HEK293 (cell line): ENCODE measurements at regions not wholly inside any gene's neighbourhood (a gene's known extent, or its start where the extent isn't known, plus 50 kb on each side); places are given as distances from the start of the nearest gene placed in this dataset.

Experiments used
- PRDM6 ChIP-seq: fragments of 450-650 bp; formaldehyde crosslinking; IDR thresholded peaks from 2 replicates; pipeline ENCODE4 v1.5.1; 2017; ENCODE audit warnings: missing biosample characterization, missing genetic modification characterization
- TCF7L2 ChIP-seq: IDR thresholded peaks from 2 replicates; pipeline ENCODE4 v1.6.1; 2011; ENCODE audit warnings: low read depth, mild to moderate bottlenecking, inconsistent platforms, low read length, moderate library complexity, borderline replicate concordance
- ZBTB10 ChIP-seq: fragments of 450-650 bp; formaldehyde crosslinking; IDR thresholded peaks from 2 replicates; pipeline ENCODE4 v1.5.1; 2016; ENCODE audit warnings: missing biosample characterization, missing genetic modification characterization
- ZBTB21 ChIP-seq: fragments of 450-650 bp; formaldehyde crosslinking; IDR thresholded peaks from 2 replicates; pipeline ENCODE4 v1.5.1; 2017; ENCODE audit warnings: missing biosample characterization, missing genetic modification characterization
- ZNF23 ChIP-seq: fragments of 450-650 bp; formaldehyde crosslinking; IDR thresholded peaks from 2 replicates; pipeline ENCODE4 v1.5.1; 2016; ENCODE audit warnings: missing biosample characterization, missing genetic modification characterization, borderline replicate concordance
- ZNF266 ChIP-seq: fragments of 450-650 bp; formaldehyde crosslinking; IDR thresholded peaks from 2 replicates; pipeline ENCODE4 v1.5.1; 2016; ENCODE audit warnings: missing biosample characterization, missing genetic modification characterization, low read depth
- ZNF423 ChIP-seq: fragments of 450-650 bp; formaldehyde crosslinking; IDR thresholded peaks from 2 replicates; pipeline ENCODE4 v1.5.1; 2016; ENCODE audit warnings: missing biosample characterization, missing genetic modification characterization
- ZNF610 ChIP-seq: fragments of 450-650 bp; formaldehyde crosslinking; IDR thresholded peaks from 2 replicates; pipeline ENCODE4 v1.5.1; 2016; ENCODE audit warnings: missing biosample characterization, missing genetic modification characterization, borderline replicate concordance
- ZNF658 ChIP-seq: fragments of 450-650 bp; formaldehyde crosslinking; IDR thresholded peaks from 2 replicates; pipeline ENCODE4; 2016; ENCODE audit warnings: missing biosample characterization, missing genetic modification characterization
- ZSCAN23 ChIP-seq: fragments of 450-650 bp; formaldehyde crosslinking; IDR thresholded peaks from 2 replicates; pipeline ENCODE4 v1.5.1; 2016; ENCODE audit warnings: missing biosample characterization, missing genetic modification characterization
- TF ChIP-seq, protein P1 (sequence below): fragments of 450-650 bp; formaldehyde crosslinking; IDR thresholded peaks from 2 replicates; pipeline ENCODE4 v1.5.1; 2016; ENCODE audit warnings: missing biosample characterization, missing genetic modification characterization
- TF ChIP-seq, protein P2 (sequence below): fragments of 450-650 bp; formaldehyde crosslinking; IDR thresholded peaks from 2 replicates; pipeline ENCODE4 v1.5.1; 2016; ENCODE audit warnings: missing biosample characterization, missing genetic modification characterization, borderline replicate concordance

DNA sequence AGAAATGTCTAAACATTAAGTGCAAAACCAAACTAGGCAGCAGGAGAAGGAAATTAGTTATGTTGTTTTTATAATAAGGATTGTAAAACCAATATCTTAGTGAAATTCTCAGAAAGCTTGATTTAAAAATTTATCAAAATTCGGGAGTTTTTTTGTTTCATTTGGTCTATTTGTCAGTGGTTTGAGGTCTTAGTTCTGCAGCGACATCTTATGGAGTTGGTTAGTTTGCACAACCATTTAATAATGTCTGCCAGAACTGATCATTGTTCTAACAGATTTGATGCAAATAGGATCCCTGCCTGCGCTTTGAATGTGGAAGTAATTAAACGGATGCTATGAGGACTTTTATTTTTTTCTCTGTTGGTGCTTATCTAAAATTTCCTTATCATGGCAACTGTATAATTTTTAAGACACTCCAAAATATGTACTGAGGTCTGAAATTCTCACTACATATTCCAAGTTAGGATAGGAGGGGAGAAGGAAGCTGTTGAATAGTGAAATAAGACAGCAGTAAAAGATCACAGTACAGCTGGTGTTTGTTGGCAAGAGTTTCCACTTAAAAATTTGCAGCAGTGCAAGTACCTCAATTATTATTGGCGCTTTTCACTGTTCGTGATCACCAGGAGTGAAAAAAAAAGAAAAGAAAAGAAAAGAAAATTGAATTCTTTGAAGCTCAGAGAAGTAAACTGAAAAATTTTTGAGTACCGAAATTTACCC lies 2521.4 kb downstream of the ARAP2 start:
- TF ChIP-seq PRDM6 = no peak
- no peak for TF ChIP-seq ZNF610 (tag by site-specific recombination)
- TF ChIP-seq ZBTB21 (tag by site-specific recombination) = no peak
- no peak for TF ChIP-seq ZBTB10
- no peak for TF ChIP-seq ZNF658
- TF ChIP-seq, protein P1, sequence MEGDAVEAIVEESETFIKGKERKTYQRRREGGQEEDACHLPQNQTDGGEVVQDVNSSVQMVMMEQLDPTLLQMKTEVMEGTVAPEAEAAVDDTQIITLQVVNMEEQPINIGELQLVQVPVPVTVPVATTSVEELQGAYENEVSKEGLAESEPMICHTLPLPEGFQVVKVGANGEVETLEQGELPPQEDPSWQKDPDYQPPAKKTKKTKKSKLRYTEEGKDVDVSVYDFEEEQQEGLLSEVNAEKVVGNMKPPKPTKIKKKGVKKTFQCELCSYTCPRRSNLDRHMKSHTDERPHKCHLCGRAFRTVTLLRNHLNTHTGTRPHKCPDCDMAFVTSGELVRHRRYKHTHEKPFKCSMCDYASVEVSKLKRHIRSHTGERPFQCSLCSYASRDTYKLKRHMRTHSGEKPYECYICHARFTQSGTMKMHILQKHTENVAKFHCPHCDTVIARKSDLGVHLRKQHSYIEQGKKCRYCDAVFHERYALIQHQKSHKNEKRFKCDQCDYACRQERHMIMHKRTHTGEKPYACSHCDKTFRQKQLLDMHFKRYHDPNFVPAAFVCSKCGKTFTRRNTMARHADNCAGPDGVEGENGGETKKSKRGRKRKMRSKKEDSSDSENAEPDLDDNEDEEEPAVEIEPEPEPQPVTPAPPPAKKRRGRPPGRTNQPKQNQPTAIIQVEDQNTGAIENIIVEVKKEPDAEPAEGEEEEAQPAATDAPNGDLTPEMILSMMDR (tag by site-specific recombination) = no peak
- TF ChIP-seq TCF7L2 = no peak
- TF ChIP-seq ZNF423 = no peak
- no peak for TF ChIP-seq ZNF23 (tag by site-specific recombination)
- no peak for TF ChIP-seq ZNF266 (tag by site-specific recombination)
- TF ChIP-seq, protein P2, sequence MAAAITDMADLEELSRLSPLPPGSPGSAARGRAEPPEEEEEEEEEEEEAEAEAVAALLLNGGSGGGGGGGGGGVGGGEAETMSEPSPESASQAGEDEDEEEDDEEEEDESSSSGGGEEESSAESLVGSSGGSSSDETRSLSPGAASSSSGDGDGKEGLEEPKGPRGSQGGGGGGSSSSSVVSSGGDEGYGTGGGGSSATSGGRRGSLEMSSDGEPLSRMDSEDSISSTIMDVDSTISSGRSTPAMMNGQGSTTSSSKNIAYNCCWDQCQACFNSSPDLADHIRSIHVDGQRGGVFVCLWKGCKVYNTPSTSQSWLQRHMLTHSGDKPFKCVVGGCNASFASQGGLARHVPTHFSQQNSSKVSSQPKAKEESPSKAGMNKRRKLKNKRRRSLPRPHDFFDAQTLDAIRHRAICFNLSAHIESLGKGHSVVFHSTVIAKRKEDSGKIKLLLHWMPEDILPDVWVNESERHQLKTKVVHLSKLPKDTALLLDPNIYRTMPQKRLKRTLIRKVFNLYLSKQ = no peak
- no peak for TF ChIP-seq ZSCAN23 (tag by site-specific recombination)
